MM.1S (cell line): ENCODE measurements at regions not wholly inside any gene's neighbourhood (a gene's known extent, or its start where the extent isn't known, plus 50 kb on each side); places are given as distances from the start of the nearest gene placed in this dataset.

Experiments used
- EZH2 ChIP-seq: fragments of 300-600 bp; sonication (generic); optimal IDR thresholded peaks from 2 replicates; pipeline ENCODE3; 2017; ENCODE audit warnings: low read depth, mild to moderate bottlenecking, antibody characterized with exemption, low read length, mixed read lengths
- EZH2phosphoT487 ChIP-seq: fragments of 300-600 bp; sonication (generic); IDR thresholded peaks from 2 replicates; pipeline ENCODE4 v1.6.1; 2018; ENCODE audit warnings: antibody characterized with exemption, low read length
- TF ChIP-seq, protein P1 (sequence below): fragments of 300-600 bp; sonication (generic); IDR thresholded peaks from 2 replicates; pipeline ENCODE4 v1.5.1; 2016; ENCODE audit warnings: antibody characterized with exemption, low read length, mixed read lengths

DNA sequence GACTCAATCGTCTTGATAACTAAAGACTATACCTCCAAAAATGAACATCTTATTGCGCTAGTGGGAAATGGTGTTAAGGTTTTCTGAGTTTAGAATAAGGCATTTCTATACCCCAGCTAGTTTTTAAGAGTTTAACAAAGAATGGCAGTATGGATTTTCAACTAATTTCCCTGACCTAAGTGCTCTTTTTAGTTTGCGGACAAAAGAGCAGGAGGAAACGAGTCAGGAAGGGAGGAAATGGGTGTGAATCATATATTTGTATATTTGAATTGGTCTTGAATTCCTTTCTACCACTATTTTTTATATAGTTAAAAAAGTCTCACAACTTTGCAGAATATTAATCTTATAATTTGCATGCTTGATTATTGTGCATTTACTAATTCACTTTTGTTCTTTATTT, 516.3 kb upstream of the ZNF608 start:
- TF ChIP-seq EZH2phosphoT487 (no peak), EZH2 (no peak)
- TF ChIP-seq, protein P1, sequence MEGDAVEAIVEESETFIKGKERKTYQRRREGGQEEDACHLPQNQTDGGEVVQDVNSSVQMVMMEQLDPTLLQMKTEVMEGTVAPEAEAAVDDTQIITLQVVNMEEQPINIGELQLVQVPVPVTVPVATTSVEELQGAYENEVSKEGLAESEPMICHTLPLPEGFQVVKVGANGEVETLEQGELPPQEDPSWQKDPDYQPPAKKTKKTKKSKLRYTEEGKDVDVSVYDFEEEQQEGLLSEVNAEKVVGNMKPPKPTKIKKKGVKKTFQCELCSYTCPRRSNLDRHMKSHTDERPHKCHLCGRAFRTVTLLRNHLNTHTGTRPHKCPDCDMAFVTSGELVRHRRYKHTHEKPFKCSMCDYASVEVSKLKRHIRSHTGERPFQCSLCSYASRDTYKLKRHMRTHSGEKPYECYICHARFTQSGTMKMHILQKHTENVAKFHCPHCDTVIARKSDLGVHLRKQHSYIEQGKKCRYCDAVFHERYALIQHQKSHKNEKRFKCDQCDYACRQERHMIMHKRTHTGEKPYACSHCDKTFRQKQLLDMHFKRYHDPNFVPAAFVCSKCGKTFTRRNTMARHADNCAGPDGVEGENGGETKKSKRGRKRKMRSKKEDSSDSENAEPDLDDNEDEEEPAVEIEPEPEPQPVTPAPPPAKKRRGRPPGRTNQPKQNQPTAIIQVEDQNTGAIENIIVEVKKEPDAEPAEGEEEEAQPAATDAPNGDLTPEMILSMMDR = no peak
